ENCODE measurements at regions not wholly inside any gene's neighbourhood (a gene's known extent, or its start where the extent isn't known, plus 50 kb on each side); places are given as distances from the start of the nearest gene placed in this dataset.

GRCh38 chr11:127632976-127633680 is 632.6 kb upstream of the KIRREL3 start:
- no peaks in the 10 kb centered on the region for H3K36me3 ChIP-seq (ENCODE audit: control insufficient read depth, low read length)
- H3K4me3 ChIP-seq (ENCODE audit: low read length) = no peak overlapping the region
- H3K79me2 ChIP-seq (ENCODE audit: control insufficient read depth, low read length) = no peaks in the 10 kb centered on the region
- H4K20me1 ChIP-seq (ENCODE audit: control insufficient read depth, insufficient read depth, low read depth, low read length) = no peaks in the 10 kb centered on the region
- no peak overlapping the region for H3K4me2 ChIP-seq (ENCODE audit: low read length)
- H3K9me2 ChIP-seq (replicated peaks; ENCODE audit: control insufficient read depth, low read length) = no peaks in the 10 kb centered on the region
- H3K9me3 ChIP-seq (ENCODE audit: control insufficient read depth, insufficient read depth, low read length) = no peaks in the 10 kb centered on the region
- H3F3A ChIP-seq (ENCODE audit: control insufficient read depth, insufficient read depth) = no peaks in the 10 kb centered on the region
- H3K27ac ChIP-seq (ENCODE audit: low read depth, low read length) = no peak overlapping the region
- TF ChIP-seq EZH2phosphoT487 (IDR thresholded peaks at IDR 0.05; ENCODE audit: borderline replicate concordance, low read length) = no peak
- TF ChIP-seq, protein P1, sequence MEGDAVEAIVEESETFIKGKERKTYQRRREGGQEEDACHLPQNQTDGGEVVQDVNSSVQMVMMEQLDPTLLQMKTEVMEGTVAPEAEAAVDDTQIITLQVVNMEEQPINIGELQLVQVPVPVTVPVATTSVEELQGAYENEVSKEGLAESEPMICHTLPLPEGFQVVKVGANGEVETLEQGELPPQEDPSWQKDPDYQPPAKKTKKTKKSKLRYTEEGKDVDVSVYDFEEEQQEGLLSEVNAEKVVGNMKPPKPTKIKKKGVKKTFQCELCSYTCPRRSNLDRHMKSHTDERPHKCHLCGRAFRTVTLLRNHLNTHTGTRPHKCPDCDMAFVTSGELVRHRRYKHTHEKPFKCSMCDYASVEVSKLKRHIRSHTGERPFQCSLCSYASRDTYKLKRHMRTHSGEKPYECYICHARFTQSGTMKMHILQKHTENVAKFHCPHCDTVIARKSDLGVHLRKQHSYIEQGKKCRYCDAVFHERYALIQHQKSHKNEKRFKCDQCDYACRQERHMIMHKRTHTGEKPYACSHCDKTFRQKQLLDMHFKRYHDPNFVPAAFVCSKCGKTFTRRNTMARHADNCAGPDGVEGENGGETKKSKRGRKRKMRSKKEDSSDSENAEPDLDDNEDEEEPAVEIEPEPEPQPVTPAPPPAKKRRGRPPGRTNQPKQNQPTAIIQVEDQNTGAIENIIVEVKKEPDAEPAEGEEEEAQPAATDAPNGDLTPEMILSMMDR (IDR thresholded peaks at IDR 0.05; ENCODE audit: low read depth, low read length, poor library complexity, severe bottlenecking) = no peak
- no peaks in the 10 kb centered on the region for H3K4me1 ChIP-seq (ENCODE audit: control insufficient read depth, low read length)
- no peaks in the 10 kb centered on the region for H3K27me3 ChIP-seq (ENCODE audit: control insufficient read depth, low read length)

GRCh38 chr11:127632546-127632945 is 632.0 kb upstream of the KIRREL3 start:
- Histone ChIP-seq H3K4me2 (ENCODE audit: low read length) (no peak overlapping the region), H3F3A (ENCODE audit: control insufficient read depth, insufficient read depth) (no peaks in the 10 kb centered on the region), H3K27me3 (ENCODE audit: control insufficient read depth, low read length) (no peaks in the 10 kb centered on the region), H3K4me3 (ENCODE audit: low read length) (no peak overlapping the region), H3K9me2 (replicated peaks; ENCODE audit: control insufficient read depth, low read length) (no peaks in the 10 kb centered on the region), H3K79me2 (ENCODE audit: control insufficient read depth, low read length) (no peaks in the 10 kb centered on the region), H3K9me3 (ENCODE audit: control insufficient read depth, insufficient read depth, low read length) (no peaks in the 10 kb centered on the region), H4K20me1 (ENCODE audit: control insufficient read depth, insufficient read depth, low read depth, low read length) (no peaks in the 10 kb centered on the region), H3K36me3 (ENCODE audit: control insufficient read depth, low read length) (no peaks in the 10 kb centered on the region), H3K27ac (ENCODE audit: low read depth, low read length) (no peak overlapping the region), H3K4me1 (ENCODE audit: control insufficient read depth, low read length) (no peaks in the 10 kb centered on the region)
- TF ChIP-seq, protein P1 (IDR thresholded peaks at IDR 0.05; ENCODE audit: low read depth, low read length, poor library complexity, severe bottlenecking) = no peak
- TF ChIP-seq EZH2phosphoT487 (IDR thresholded peaks at IDR 0.05; ENCODE audit: borderline replicate concordance, low read length) = no peak

DNA sequence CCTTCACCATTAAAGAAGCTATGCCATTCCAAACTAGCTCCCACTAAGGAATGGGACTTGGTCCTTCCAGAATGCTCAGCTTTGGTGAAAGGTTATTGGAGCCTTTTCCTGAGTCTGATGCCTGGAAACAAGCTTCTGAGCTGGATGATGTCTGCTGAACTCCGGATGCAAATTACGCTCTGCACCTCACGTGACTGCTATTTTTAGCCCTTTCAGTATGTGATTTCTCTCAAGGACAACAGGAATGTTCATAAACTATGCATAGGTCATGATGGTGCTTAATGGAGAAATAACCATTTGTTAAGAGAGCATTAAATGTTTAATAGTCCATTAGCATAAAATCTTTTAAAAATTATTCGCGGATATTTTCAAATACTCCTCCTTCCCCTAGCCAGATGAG is 631.4 kb upstream of the KIRREL3 start:
- Histone ChIP-seq H3K36me3 (ENCODE audit: control insufficient read depth, low read length) (no peaks in the 10 kb centered on the region), H3K9me3 (ENCODE audit: control insufficient read depth, insufficient read depth, low read length) (no peaks in the 10 kb centered on the region), H3F3A (ENCODE audit: control insufficient read depth, insufficient read depth) (no peaks in the 10 kb centered on the region), H3K4me1 (ENCODE audit: control insufficient read depth, low read length) (no peaks in the 10 kb centered on the region), H3K27ac (ENCODE audit: low read depth, low read length) (no peak overlapping the region), H3K9me2 (replicated peaks; ENCODE audit: control insufficient read depth, low read length) (no peaks in the 10 kb centered on the region), H4K20me1 (ENCODE audit: control insufficient read depth, insufficient read depth, low read depth, low read length) (no peaks in the 10 kb centered on the region), H3K4me2 (ENCODE audit: low read length) (no peak overlapping the region), H3K79me2 (ENCODE audit: control insufficient read depth, low read length) (no peaks in the 10 kb centered on the region), H3K4me3 (ENCODE audit: low read length) (no peak overlapping the region), H3K27me3 (ENCODE audit: control insufficient read depth, low read length) (no peaks in the 10 kb centered on the region)
- no peak for TF ChIP-seq EZH2phosphoT487 (IDR thresholded peaks at IDR 0.05; ENCODE audit: borderline replicate concordance, low read length)
- TF ChIP-seq, protein P1 (IDR thresholded peaks at IDR 0.05; ENCODE audit: low read depth, low read length, poor library complexity, severe bottlenecking) = no peak

Data from DOHH2 (cell line).